Erythroblast (primary cell): ENCODE measurements at regions not wholly inside any gene's neighbourhood (a gene's known extent, or its start where the extent isn't known, plus 50 kb on each side); places are given as distances from the start of the nearest gene placed in this dataset.
"Not testable (repeated sequence)": the region's sequence is repeated elsewhere in the genome, so short reads cannot be mapped to it uniquely, and the experiment has no call there.

Experiments used
- DNase-seq, 2 experiments: peaks; one replicate each; lab custom pipeline; 2025; lab: John Stamatoyannopoulos, UW
- GATA1 ChIP-seq: IDR thresholded peaks from 2 replicates; pipeline ENCODE4 v1.6.1; 2011; ENCODE audit warnings: low read depth, mild to moderate bottlenecking, control low read depth, low read length, moderate library complexity
- POLR2A ChIP-seq: IDR thresholded peaks from 2 replicates; pipeline ENCODE4 v1.6.1; 2011; ENCODE audit warnings: mild to moderate bottlenecking, low read length

DNA sequence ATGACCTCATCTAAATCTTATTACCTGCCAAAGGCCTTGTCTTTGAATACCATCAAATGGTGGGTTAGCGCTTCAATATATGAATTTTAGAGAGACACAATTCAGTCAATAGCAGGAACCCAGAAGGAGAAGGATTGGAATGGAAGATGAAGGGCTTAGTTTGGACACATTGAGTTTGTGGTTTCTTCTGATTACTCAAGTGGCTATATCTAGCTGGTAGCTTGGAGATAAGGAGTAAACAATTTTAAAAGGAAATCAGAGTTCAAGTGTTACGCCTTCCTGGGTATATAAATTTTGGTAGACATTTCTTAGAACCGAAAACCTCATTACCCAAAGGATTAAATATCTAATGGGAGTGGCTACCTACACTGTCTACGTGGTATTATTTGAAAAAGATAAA lies 80.2 kb downstream of the RGS2 start:
- DNase-seq = no peak
- no peak for TF ChIP-seq POLR2A
- no peak for TF ChIP-seq GATA1

DNA sequence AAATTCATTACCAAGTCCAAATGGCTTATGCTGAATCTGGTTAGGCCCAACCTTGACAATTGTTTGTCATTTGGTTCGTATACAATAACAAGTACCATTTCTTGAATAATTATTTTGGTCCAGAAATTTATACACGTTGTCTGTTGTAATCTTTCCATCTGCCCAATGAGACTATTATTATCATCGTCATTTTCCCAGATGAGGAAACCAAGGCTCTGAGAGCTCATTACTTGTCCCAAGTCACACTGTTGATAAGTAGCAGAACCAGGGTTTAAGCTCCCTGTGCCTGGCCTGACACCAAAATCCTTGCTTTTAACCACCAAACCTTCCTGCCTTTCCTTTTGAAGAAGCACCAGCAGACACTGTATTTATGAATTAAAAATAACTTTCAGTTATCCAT lies 81.3 kb downstream of the RGS2 start:
- no peak for DNase-seq
- no peak for TF ChIP-seq GATA1
- no peak for TF ChIP-seq POLR2A

DNA sequence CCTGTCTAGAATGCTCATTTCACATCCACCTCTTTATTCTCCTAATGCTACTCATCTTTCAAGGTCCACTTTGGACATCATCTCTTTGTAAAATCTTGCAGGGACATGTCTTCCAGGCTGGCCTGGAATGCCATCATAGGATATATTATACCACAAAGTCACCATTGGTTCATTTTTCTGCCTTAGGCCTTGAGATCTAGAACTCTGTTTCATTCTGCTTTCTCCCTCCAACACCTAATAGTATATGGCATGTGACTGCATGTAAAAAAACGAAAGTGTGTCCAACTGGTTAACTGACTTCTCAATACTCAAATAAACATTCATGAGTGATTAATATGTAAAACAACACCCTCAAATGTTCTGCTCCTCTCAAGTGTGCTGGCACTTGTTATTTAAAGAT lies 84.1 kb downstream of the RGS2 start:
- DNase-seq = no peak
- no peak for TF ChIP-seq GATA1
- no peak for TF ChIP-seq POLR2A

DNA sequence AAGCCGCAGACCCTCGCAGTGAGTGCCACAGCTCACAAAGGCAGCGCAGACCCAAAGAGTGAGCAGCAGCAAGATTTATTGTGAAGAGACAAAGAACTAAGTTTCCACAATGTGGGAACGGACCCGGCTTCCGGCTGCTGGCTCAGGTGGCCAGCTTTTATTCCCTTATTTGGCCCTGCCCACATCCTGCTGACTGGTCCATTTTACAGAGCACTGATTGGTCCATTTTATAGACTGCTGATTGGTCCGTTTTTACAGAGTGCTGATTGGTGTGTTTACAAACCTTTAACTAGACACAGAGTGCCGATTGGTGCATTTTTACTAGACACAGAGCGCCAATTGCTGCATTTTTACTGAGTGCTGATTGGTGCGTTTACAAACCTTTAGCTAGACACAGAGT lies 86.6 kb downstream of the RGS2 start:
- DNase-seq = not testable (repeated sequence)

DNA sequence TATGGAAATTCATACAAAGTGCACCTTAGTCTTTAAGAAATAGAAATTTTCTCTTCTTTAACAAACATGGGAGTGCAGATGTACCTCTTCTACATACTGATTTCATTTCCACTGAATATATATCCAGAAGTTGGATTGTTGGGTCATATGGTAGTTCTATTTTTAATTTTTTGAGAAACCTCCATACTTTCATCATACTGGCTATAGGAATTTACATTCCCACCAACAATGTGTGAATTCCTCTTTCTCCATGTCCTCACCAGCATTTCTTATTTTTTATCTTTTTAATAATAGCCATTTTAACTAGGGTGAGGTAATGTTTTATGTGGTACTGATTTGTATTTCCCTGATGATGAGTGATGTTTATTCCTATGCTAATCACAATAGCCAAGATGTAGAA lies 87.5 kb downstream of the RGS2 start:
- TF ChIP-seq GATA1 = no peak
- TF ChIP-seq POLR2A = no peak

DNA sequence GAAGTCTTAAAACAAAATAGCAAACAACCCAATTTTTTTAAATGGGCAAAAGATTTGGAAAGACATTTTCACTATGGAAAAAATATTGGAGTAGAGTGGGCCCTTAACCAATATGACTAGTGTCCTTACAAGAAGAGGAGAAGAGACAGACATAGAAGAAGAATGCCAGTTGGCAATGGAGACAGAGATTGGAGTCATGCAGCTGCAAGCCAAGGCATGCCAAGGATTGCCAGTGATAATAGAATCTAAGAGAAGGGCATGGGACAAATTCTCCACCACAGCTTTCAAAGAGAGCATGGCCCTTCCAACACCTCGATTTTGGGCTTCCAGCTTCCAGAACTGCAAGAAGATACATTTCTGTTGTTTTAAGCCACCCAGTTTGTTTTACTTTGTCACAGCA lies 92.7 kb downstream of the RGS2 start:
- no peak for DNase-seq
- TF ChIP-seq POLR2A (no peak), GATA1 (no peak)

More for the DNA sequence above, 87.5 kb downstream of the RGS2 start:
- no peak for DNase-seq

DNA sequence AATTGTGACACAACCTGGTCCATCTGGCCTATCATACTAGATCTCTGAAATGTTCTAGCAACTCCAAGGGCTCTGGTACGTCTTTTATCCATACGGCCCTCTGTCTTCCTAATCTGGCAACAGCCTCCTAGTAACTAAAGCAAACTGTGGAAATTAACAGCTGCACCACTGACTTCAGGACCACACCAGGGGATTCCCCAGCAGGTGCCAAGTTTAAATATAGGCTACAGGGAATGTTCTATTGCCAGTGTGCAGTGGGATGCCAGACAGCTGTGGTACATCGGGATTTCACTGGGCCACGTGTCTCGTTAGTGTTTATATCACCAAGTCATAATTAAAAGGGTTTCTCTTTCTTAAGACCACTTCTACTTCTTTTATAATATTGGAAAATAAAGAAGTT lies 94.3 kb downstream of the RGS2 start:
- TF ChIP-seq POLR2A (no peak), GATA1 (no peak)
- DNase-seq = no peak

DNA sequence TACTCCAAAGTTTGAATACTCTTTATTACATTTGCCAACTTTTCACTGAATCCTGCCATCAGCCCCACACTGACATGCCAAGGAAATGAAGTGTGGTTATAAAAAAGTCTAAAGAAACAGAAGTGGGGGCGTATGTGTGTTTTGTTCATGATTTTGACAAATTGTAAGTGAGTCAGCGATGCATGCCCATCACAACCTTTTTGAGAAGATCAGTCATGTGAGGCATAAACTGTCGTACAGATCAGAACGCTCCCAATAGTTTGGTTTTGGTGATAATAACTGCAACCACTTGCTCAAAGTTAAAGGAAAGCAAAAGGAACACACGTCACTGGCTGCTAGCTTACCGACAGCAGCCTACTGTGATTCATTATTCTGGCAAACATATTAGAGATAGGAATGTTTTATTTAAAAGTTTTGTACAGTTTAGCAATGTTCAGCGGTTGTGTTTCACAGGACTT lies 95.6 kb downstream of the RGS2 start:
- DNase-seq = peak in 1 of 2 experiments; percentile 4
- TF ChIP-seq POLR2A = no peak
- TF ChIP-seq GATA1 = no peak

DNA sequence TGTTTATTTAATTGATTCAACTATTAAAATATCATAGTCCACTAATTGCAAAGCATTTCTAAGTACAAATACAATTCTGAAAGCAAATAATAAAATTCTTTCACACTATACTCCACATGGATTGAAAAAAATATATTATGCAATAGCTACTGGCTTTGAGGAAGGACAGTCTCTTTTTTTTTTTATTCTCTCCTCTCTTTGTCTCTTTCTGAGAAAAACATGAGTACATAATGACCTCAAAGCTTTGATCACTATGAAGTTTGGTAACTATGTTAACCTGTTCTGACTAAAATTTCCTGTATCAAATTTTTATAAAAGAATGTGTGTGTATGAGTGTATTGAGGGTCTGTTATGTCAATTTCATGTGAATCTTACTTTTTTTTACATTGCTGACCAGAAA lies 96.2 kb downstream of the RGS2 start:
- no peak for DNase-seq
- TF ChIP-seq POLR2A (no peak), GATA1 (no peak)

DNA sequence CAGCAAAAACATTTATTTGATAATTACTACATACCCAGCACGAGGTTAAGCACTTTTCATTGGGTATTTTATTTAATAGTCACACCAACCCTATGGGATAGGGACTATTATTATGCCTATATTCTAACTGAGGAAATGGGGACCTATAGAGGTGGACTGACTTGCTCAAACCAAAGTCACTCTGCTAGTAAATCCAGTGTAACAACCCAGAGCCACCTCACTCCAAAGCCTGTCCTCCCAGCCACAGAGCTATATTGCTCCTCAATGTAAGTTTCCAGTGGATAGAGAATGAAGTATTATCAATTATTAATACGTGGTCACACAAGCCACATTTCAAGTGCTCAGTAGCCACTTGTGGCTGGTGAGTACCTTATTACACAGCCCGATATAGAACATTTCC lies 97.5 kb downstream of the RGS2 start:
- no peak for DNase-seq
- TF ChIP-seq POLR2A = no peak

DNA sequence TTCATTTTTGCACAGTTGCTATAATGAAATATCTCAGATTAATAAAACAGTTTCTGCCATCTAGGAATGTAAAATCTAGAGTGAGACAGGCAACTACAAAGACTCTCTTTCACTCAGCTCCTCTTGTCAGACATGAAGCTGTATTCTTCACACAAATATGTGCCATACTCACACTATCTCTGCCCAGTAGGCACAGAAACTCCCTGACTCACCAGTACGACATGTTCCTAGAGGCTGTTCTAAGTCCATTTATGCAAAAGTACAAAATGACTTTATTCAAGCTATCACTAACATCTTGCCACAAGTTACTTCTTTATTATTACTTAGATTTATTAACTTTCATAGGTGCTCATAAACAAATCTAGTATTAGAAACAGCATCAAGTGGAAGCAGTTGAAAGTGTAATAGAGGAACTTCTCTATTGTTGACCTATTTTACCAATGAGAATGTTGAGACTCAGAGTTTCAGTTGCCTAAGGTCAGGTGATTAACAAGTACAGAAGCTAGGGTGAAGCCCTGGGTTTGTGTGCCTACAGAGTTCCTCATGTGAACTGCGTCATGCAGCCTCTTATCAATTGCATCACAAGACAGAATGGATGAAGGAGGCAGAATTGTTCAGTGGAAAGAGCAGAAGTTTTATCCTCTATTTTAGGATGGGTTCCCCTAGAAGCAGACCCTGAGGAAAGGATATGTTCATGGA lies 98.9 kb downstream of the RGS2 start:
- TF ChIP-seq GATA1 (no peak), POLR2A (no peak)
- DNase-seq = no peak

DNA sequence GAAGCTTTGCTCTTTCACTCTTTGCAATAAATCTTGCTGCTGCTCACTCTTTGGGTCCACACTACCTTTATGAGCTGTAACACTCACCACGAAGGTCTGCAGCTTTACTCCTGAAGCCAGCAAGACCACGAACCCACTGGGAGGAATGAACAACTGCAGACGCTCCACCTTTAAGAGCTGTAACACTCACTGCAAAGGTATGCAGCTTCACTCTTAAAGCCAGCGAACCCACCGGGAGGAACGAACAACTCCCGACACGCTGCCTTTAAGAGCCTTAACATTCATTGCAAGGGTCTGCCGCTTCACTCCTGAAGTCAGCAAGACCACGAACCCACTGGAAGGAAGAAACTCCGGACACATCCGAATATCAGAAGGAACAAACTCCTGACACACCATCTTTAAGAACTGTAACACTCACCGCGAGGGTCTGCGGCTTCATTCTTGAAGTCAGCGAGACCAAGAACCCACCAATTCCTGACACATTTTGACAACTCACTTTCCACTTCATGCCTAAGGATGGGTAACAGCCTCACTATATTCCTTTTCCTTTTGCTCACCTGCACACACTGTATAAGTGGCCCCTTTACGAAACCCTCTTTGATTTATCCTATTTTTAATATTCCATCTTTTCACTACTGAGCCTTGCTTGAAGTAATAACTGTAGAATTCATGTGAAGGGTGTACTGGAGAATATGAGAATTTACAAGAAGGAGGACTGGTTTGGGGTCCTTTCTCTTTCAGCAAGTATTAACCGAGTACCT lies 103.2 kb downstream of the RGS2 start:
- DNase-seq = not testable (repeated sequence)

DNA sequence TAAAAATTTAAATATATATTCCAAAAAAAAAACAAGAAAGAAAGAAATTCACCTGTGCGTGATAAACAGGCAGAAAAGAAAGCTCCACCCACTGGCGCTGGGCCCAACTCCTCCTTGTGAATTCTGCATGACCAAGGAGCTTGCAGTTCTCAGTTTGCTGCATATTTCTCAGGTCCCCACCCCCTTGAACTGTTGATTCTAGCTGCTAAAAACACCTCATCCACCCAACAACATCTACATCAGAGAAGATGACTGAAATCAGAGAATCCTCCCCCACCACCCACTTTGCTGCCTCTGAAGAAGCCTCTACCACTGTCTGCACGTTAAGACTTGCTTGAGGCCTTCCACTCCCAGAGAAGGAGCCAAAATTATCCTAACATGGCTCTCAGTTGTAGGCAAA lies 104.8 kb downstream of the RGS2 start:
- DNase-seq = peak in 1 of 2 experiments; percentile 2
- no peak for TF ChIP-seq GATA1
- TF ChIP-seq POLR2A = no peak

DNA sequence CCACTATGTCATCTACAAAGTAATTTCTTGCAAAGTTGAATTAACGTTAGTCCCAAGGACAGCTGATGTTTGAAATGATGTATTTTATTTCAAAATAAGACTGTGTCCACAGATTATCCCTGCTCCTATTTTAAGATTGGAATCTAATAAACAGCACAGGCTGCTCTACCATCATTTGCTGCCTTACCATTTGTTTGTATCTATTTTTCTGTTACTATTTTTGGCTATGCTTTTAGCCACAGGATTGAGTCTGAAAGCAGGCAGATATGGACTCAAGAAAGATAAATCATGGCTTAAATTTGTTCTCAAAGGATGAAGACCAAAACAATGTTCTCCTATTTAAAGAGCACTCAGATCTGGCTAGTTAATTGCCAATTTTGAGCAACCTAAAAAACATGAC lies 105.3 kb downstream of the RGS2 start:
- DNase-seq = no peak
- TF ChIP-seq POLR2A (no peak), GATA1 (no peak)

DNA sequence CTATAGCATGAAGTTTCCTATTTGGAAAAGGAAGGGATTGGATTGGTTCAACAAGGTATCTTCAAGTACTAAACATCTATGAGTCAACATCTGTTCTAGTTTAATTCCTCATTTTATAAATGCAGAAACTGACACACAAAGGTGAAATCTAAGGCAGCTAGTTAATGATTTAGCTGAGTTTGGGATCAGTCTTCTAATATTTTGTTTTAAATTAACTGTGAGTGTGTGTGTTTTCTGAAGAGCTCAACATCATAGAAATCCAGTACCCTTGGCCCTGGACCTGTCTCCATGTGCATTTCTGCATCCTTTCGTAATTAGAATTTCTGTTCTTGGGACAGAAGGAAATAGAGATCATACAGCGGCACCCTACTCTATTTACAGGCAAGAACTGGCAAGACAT lies 105.9 kb downstream of the RGS2 start:
- TF ChIP-seq POLR2A (no peak), GATA1 (no peak)
- no peak for DNase-seq

DNA sequence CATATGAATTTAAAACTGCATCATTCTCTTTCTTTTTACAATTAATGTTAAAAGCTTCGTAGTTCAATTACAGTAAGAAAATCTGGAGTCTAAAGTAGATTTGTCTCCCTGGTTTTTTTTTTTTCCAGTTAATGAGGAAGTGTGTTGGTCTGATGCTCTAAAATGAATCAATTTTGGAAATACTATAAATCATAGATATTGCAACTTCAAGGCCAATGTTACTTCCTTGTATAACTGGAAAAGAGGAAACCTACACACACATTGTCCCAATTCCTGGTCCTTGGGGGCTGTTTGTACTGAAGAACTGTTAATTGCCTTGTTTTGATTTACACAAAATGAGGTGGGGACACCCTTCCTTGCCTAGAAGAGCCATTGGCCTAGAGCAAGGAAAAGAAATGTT lies 107.2 kb downstream of the RGS2 start:
- no peak for TF ChIP-seq POLR2A
- no peak for DNase-seq
